K562 (cell line): ENCODE measurements at regions not wholly inside any gene's neighbourhood (a gene's known extent, or its start where the extent isn't known, plus 50 kb on each side); places are given as distances from the start of the nearest gene placed in this dataset.

Experiments
- CTCF ChIP-seq, 3 experiments: IDR thresholded peaks in 2 of 3; conservative IDR thresholded peaks in 1 of 3; 2 replicates each; pipeline ENCODE4 v1.5.1; 2011 to 2012; ENCODE audit warnings: low read length in 3 of 3, mild to moderate bottlenecking in 3 of 3, control low read depth in 2 of 3, improper control_type of control experiment in 1 of 3, inconsistent platforms in 1 of 3, low read depth in 1 of 3, mixed read lengths in 1 of 3, moderate library complexity in 1 of 3; ENCODE audit not compliant: insufficient read depth in 2 of 3
- ETV6 ChIP-seq, 3 experiments: fragments of 150-350 bp in 1 of 3; sonication (generic) in 1 of 3; formaldehyde crosslinking in 1 of 3; IDR thresholded peaks; 2 replicates each; pipeline versions ENCODE4 v1.6.1 to v1.8.0; 2014 to 2022; ENCODE audit warnings: borderline replicate concordance in 2 of 3, low read depth in 2 of 3, antibody characterized with exemption in 1 of 3, low read length in 1 of 3, mild to moderate bottlenecking in 1 of 3, missing genetic modification reagents in 1 of 3
- HDGF ChIP-seq: fragments of 450-650 bp; IDR thresholded peaks from 2 replicates; pipeline ENCODE4 v1.6.1; 2016
- IRF9 ChIP-seq: fragments of 450-650 bp; IDR thresholded peaks from 2 replicates; pipeline ENCODE4 v1.6.1; 2016; ENCODE audit warnings: missing biosample characterization, missing genetic modification characterization
- JUND ChIP-seq, 2 experiments: IDR thresholded peaks; 2 replicates in 1 of 2; 3 replicates in 1 of 2; pipeline ENCODE4 v1.6.1; 2011; ENCODE audit warnings: borderline replicate concordance in 2 of 2, low read depth in 2 of 2, low read length in 2 of 2, improper control_type of control experiment in 1 of 2, missing biosample characterization in 1 of 2, missing genetic modification characterization in 1 of 2, missing genetic modification reagents in 1 of 2
- MTA2 ChIP-seq: fragments of 450-650 bp; IDR thresholded peaks from 2 replicates; pipeline ENCODE4 v1.6.1; 2016; ENCODE audit warnings: low read depth
- POLR2AphosphoS5 ChIP-seq: IDR thresholded peaks from 2 replicates; pipeline ENCODE4 v1.6.1; 2011; ENCODE audit warnings: mild to moderate bottlenecking, low read depth, low read length, moderate library complexity; ENCODE audit not compliant: control insufficient read depth, insufficient read depth
- SREBF2 ChIP-seq: sonication (generic); formaldehyde crosslinking; IDR thresholded peaks from 2 replicates; pipeline ENCODE4 v1.4.0; 2020; ENCODE audit warnings: mild to moderate bottlenecking, missing genetic modification reagents
- TAF1 ChIP-seq: IDR thresholded peaks from 2 replicates; pipeline ENCODE4 v1.6.1; 2011; ENCODE audit warnings: mild to moderate bottlenecking, low read length, moderate library complexity; ENCODE audit not compliant: insufficient read depth, control insufficient read depth, severe bottlenecking; ENCODE audit errors: extremely low read depth
- TFAP4 ChIP-seq: sonication (generic); formaldehyde crosslinking; IDR thresholded peaks from 2 replicates; pipeline ENCODE4 v1.8.0; 2022; ENCODE audit warnings: missing genetic modification reagents, mild to moderate bottlenecking, moderate library complexity, borderline replicate concordance
- ZKSCAN1 ChIP-seq: fragments of 150-350 bp; IDR thresholded peaks from 2 replicates; pipeline ENCODE4 v1.6.1; 2016; ENCODE audit warnings: low read depth, low read length
- ZKSCAN8 ChIP-seq: fragments of 200-800 bp; sonication (Bioruptor generic); IDR thresholded peaks from 2 replicates; pipeline ENCODE4 v1.6.1; 2016; ENCODE audit warnings: missing genetic modification characterization, missing compliant biosample characterization
- ZSCAN29 ChIP-seq: fragments of 450-650 bp; IDR thresholded peaks from 2 replicates; pipeline ENCODE4 v1.6.1; 2017

- no peak for TF ChIP-seq ZKSCAN8
- no peak for TF ChIP-seq TFAP4
- TF ChIP-seq CTCF (IDR thresholded peaks at IDR 0.05 in 2 of 3, conservative IDR thresholded peaks at IDR 0.05 in 1 of 3; ENCODE audit: insufficient read depth in 2 of 3, low read depth in 1 of 3, low read length in 3 of 3): no peak
- TF ChIP-seq HDGF: no peak
- no peak for TF ChIP-seq ETV6 (IDR thresholded peaks at IDR 0.05; ENCODE audit: borderline replicate concordance in 1 of 2, low read depth in 2 of 2, low read length in 1 of 2)
- no peak for TF ChIP-seq ETV6 (CRISPR knock-in tag; IDR thresholded peaks at IDR 0.05; ENCODE audit: borderline replicate concordance)
- no peak for TF ChIP-seq SREBF2 (CRISPR knock-in tag)
- no peak for TF ChIP-seq ZSCAN29
- TF ChIP-seq IRF9 (tag): no peak
- TF ChIP-seq POLR2AphosphoS5: no peak
- TF ChIP-seq MTA2: no peak
- no peak for TF ChIP-seq JUND (IDR thresholded peaks at IDR 0.05; ENCODE audit: borderline replicate concordance, low read depth, low read length)
- TF ChIP-seq JUND (tag; IDR thresholded peaks at IDR 0.05; ENCODE audit: borderline replicate concordance, low read depth, low read length): no peak
- TF ChIP-seq TAF1: no peak
- TF ChIP-seq ZKSCAN1: no peak
These were observed 265.6 kb upstream of the ATP11B start for GRCh38 chr3:182527745-182528144.
